PFSK-1 (cell line): ENCODE measurements at regions not wholly inside any gene's neighbourhood (a gene's known extent, or its start where the extent isn't known, plus 50 kb on each side); places are given as distances from the start of the nearest gene placed in this dataset.

Experiments
- FOXP2 ChIP-seq: optimal IDR thresholded peaks from 2 replicates; pipeline ENCODE3; 2011; ENCODE audit warnings: borderline replicate concordance, control low read depth, inconsistent platforms; ENCODE audit not compliant: insufficient read depth; ENCODE audit errors: extremely low read length, extremely low read depth
- POLR2AphosphoS5 ChIP-seq: IDR thresholded peaks from 2 replicates; pipeline ENCODE4 v1.6.1; 2012; ENCODE audit warnings: low read depth, mild to moderate bottlenecking, control low read depth, low read length, moderate library complexity
- REST ChIP-seq, 2 experiments: IDR thresholded peaks; 2 replicates each; pipeline versions ENCODE4 v1.6.1 to v1.8.0; 2011 to 2012; ENCODE audit warnings: low read depth in 2 of 2, low read length in 2 of 2, control low read depth in 1 of 2, inconsistent platforms in 1 of 2, mild to moderate bottlenecking in 1 of 2, moderate library complexity in 1 of 2; ENCODE audit not compliant: insufficient read depth in 1 of 2
- SIN3A ChIP-seq: IDR thresholded peaks from 2 replicates; pipeline ENCODE4 v1.6.1; 2012; ENCODE audit warnings: mild to moderate bottlenecking, low read length, moderate library complexity, borderline replicate concordance; ENCODE audit not compliant: insufficient read depth
- TAF1 ChIP-seq: IDR thresholded peaks from 2 replicates; pipeline ENCODE4 v1.6.1; 2012; ENCODE audit warnings: low read length, control low read depth, borderline replicate concordance; ENCODE audit not compliant: insufficient read depth

DNA sequence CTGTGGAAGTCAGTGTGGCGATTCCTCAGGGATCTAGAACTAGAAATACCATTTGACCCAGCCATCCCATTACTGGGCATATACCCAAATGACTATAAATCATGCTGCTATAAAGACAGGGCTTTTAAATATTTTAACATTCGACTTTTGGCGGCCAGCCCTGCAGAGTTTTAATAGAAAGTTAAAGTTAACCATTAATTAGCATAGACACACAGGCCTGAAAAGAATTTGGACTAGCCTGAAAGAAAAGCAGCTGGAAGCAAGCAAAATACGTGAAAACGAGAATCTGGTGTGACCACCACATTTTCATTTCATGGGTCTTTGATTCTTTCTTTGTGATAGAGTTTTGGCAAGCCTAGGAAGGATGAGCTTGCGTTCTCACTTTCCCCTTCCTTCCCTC is 184.0 kb downstream of the SCG2 start:
- no peak for TF ChIP-seq REST (IDR thresholded peaks at IDR 0.05; ENCODE audit: insufficient read depth in 1 of 2, low read depth in 2 of 2, low read length in 2 of 2)
- no peak for TF ChIP-seq POLR2AphosphoS5
- no peak for TF ChIP-seq SIN3A
- no peak for TF ChIP-seq FOXP2
- TF ChIP-seq TAF1 = no peak
